Activated T-cell treated with anti-CD3 and anti-CD28 coated beads, Interleukin-2, amount 50 U/mL, for 4 hours (primary cell): ENCODE measurements at regions not wholly inside any gene's neighbourhood (a gene's known extent, or its start where the extent isn't known, plus 50 kb on each side); places are given as distances from the start of the nearest gene placed in this dataset.

Experiments
- ATAC-seq, 2 donors: fragments of 200-7000 bp; cut with Tn5 transposase; one replicate each; pipeline ENCODE4 v1.10.0; 2021
- DNase-seq: peaks from one replicate; pipeline ENCODE4 v3.0.0-alpha.2; 2020
- H3K27me3 Mint-ChIP-seq: one replicate; pipeline ENCODE4 v1.8.0; 2021; ENCODE audit warnings: low read depth, mixed read lengths
- H3K36me3 Mint-ChIP-seq: one replicate; pipeline ENCODE4 v1.8.0; 2022; ENCODE audit warnings: mixed read lengths; ENCODE audit not compliant: insufficient read depth
- H3K4me1 Mint-ChIP-seq: one replicate; pipeline ENCODE4 v1.8.0; 2021; ENCODE audit warnings: low read depth, mixed read lengths
- H3K4me3 Mint-ChIP-seq: one replicate; pipeline ENCODE4 v1.8.0; 2021; ENCODE audit warnings: mild to moderate bottlenecking, moderate library complexity, mixed read lengths
- H3K9me3 Mint-ChIP-seq: one replicate; pipeline ENCODE4 v1.8.0; 2021; ENCODE audit warnings: mixed read lengths

GRCh38 chr6:69623357-69623756 is 173.5 kb downstream of the LMBRD1 start:
- DNase-seq (no peak), ATAC-seq (no peak)
- Mint-ChIP-seq H3K4me3 (no peak overlapping the region), H3K9me3 (no peaks in the 10 kb centered on the region), H3K36me3 (no peaks in the 10 kb centered on the region), H3K4me1 (no peaks in the 10 kb centered on the region), H3K27me3 (peaks cover 3% of the 10 kb centered on the region)

GRCh38 chr6:69622924-69623323 is 173.9 kb downstream of the LMBRD1 start:
- Mint-ChIP-seq H3K4me1 (no peaks in the 10 kb centered on the region), H3K9me3 (no peaks in the 10 kb centered on the region), H3K27me3 (peaks cover 3% of the 10 kb centered on the region), H3K36me3 (no peaks in the 10 kb centered on the region), H3K4me3 (no peak overlapping the region)
- no peak for DNase-seq
- ATAC-seq, result no peak

GRCh38 chr6:69622230-69622629 is 174.6 kb downstream of the LMBRD1 start:
- Mint-ChIP-seq H3K4me1 (no peaks in the 10 kb centered on the region), H3K27me3 (peaks cover 3% of the 10 kb centered on the region), H3K36me3 (no peaks in the 10 kb centered on the region), H3K9me3 (no peaks in the 10 kb centered on the region), H3K4me3 (no peak overlapping the region)
- ATAC-seq (no peak), DNase-seq (no peak)

GRCh38 chr6:69617163-69617562 is 179.6 kb downstream of the LMBRD1 start:
- H3K27me3 Mint-ChIP-seq, result no peaks in the 10 kb centered on the region
- ATAC-seq (no peak), DNase-seq (no peak)
- H3K4me1 Mint-ChIP-seq, result no peaks in the 10 kb centered on the region
- no peaks in the 10 kb centered on the region for H3K36me3 Mint-ChIP-seq
- H3K4me3 Mint-ChIP-seq, result no peak overlapping the region
- H3K9me3 Mint-ChIP-seq, result no peaks in the 10 kb centered on the region

- no peak overlapping the region for H3K4me3 Mint-ChIP-seq
These were observed 186.9 kb downstream of the LMBRD1 start for GRCh38 chr6:69609836-69610472.

GRCh38 chr6:69601132-69601531 is 195.7 kb downstream of the LMBRD1 start:
- ATAC-seq, result no peak
- Mint-ChIP-seq H3K9me3 (no peaks in the 10 kb centered on the region), H3K27me3 (peaks cover 4% of the 10 kb centered on the region), H3K4me1 (no peaks in the 10 kb centered on the region), H3K4me3 (no peak overlapping the region), H3K36me3 (no peaks in the 10 kb centered on the region)
- no peak for DNase-seq

More at GRCh38 chr6:69609836-69610472, 186.9 kb downstream of the LMBRD1 start:
- no peaks in the 10 kb centered on the region for H3K4me1 Mint-ChIP-seq
- no peaks in the 10 kb centered on the region for H3K36me3 Mint-ChIP-seq
- H3K9me3 Mint-ChIP-seq, result no peaks in the 10 kb centered on the region
- no peak for DNase-seq
- no peak for ATAC-seq
- peaks cover 6% of the 10 kb centered on the region for H3K27me3 Mint-ChIP-seq

GRCh38 chr6:69594405-69594804 is 202.4 kb downstream of the LMBRD1 start:
- Mint-ChIP-seq H3K4me1 (no peaks in the 10 kb centered on the region), H3K4me3 (no peak overlapping the region), H3K27me3 (no peaks in the 10 kb centered on the region), H3K9me3 (no peaks in the 10 kb centered on the region), H3K36me3 (no peaks in the 10 kb centered on the region)
- DNase-seq, result no peak
- no peak for ATAC-seq

GRCh38 chr6:69593706-69594105 is 203.1 kb downstream of the LMBRD1 start:
- Mint-ChIP-seq H3K4me3 (no peak overlapping the region), H3K36me3 (no peaks in the 10 kb centered on the region), H3K4me1 (no peaks in the 10 kb centered on the region), H3K9me3 (no peaks in the 10 kb centered on the region), H3K27me3 (no peaks in the 10 kb centered on the region)
- no peak for DNase-seq
- no peak for ATAC-seq

GRCh38 chr6:69589626-69590025 is 207.2 kb downstream of the LMBRD1 start:
- H3K36me3 Mint-ChIP-seq, result no peaks in the 10 kb centered on the region
- no peak for DNase-seq

GRCh38 chr6:69584913-69585729 is 211.7 kb downstream of the LMBRD1 start:
- ATAC-seq, result peak in 1 of 2 donors; percentile 25
- Mint-ChIP-seq H3K9me3 (no peaks in the 10 kb centered on the region), H3K4me1 (peaks cover 18% of the 10 kb centered on the region), H3K36me3 (no peaks in the 10 kb centered on the region), H3K4me3 (no peak overlapping the region), H3K27me3 (peaks cover 2% of the 10 kb centered on the region)
- no peak for DNase-seq

More at GRCh38 chr6:69589626-69590025, 207.2 kb downstream of the LMBRD1 start:
- Mint-ChIP-seq H3K27me3 (no peaks in the 10 kb centered on the region), H3K9me3 (no peaks in the 10 kb centered on the region), H3K4me3 (no peak overlapping the region), H3K4me1 (peaks cover 10% of the 10 kb centered on the region)
- ATAC-seq, result no peak

GRCh38 chr6:69584536-69584912 is 212.3 kb downstream of the LMBRD1 start:
- DNase-seq (no peak), ATAC-seq (no peak)
- Mint-ChIP-seq H3K36me3 (no peaks in the 10 kb centered on the region), H3K9me3 (no peaks in the 10 kb centered on the region), H3K4me3 (no peak overlapping the region), H3K27me3 (peaks cover 2% of the 10 kb centered on the region), H3K4me1 (peaks cover 18% of the 10 kb centered on the region)

- peaks cover 18% of the 10 kb centered on the region for H3K4me1 Mint-ChIP-seq
- DNase-seq (no peak), ATAC-seq (no peak)
- no peaks in the 10 kb centered on the region for H3K36me3 Mint-ChIP-seq
- H3K27me3 Mint-ChIP-seq, result peaks cover 2% of the 10 kb centered on the region
- no peak overlapping the region for H3K4me3 Mint-ChIP-seq
- no peaks in the 10 kb centered on the region for H3K9me3 Mint-ChIP-seq
These were observed 215.2 kb downstream of the LMBRD1 start for GRCh38 chr6:69581581-69581980.

GRCh38 chr6:69580706-69581105 is 216.1 kb downstream of the LMBRD1 start:
- ATAC-seq, result no peak
- H3K4me1 Mint-ChIP-seq, result peaks cover 18% of the 10 kb centered on the region

GRCh38 chr6:69578361-69578890 is 218.4 kb downstream of the LMBRD1 start:
- no peak for ATAC-seq
- Mint-ChIP-seq H3K4me1 (peaks cover under 1% of the 10 kb centered on the region), H3K9me3 (no peaks in the 10 kb centered on the region), H3K36me3 (no peaks in the 10 kb centered on the region), H3K27me3 (peaks cover 4% of the 10 kb centered on the region), H3K4me3 (no peak overlapping the region)
- DNase-seq, result no peak

More at GRCh38 chr6:69580706-69581105, 216.1 kb downstream of the LMBRD1 start:
- H3K27me3 Mint-ChIP-seq, result peaks cover 2% of the 10 kb centered on the region
- no peak for DNase-seq
- H3K9me3 Mint-ChIP-seq, result no peaks in the 10 kb centered on the region
- H3K36me3 Mint-ChIP-seq, result no peaks in the 10 kb centered on the region
- H3K4me3 Mint-ChIP-seq, result no peak overlapping the region

- H3K36me3 Mint-ChIP-seq, result no peaks in the 10 kb centered on the region
- H3K27me3 Mint-ChIP-seq, result peaks cover 7% of the 10 kb centered on the region
- H3K4me3 Mint-ChIP-seq, result no peak overlapping the region
- H3K9me3 Mint-ChIP-seq, result peaks cover 3% of the 10 kb centered on the region
- no peaks in the 10 kb centered on the region for H3K4me1 Mint-ChIP-seq
- ATAC-seq (no peak), DNase-seq (no peak)
These were observed 225.6 kb downstream of the LMBRD1 start for GRCh38 chr6:69571234-69571633.
